HS-27A (cell line): ENCODE measurements at regions not wholly inside any gene's neighbourhood (a gene's known extent, or its start where the extent isn't known, plus 50 kb on each side); places are given as distances from the start of the nearest gene placed in this dataset.

Source experiments
- DNase-seq: peaks from one replicate; pipeline ENCODE4 v3.0.0-alpha.2; 2012; ENCODE audit warnings: low read depth, missing footprints

GRCh38 chr20:48276021-48276342 is 490.7 kb upstream of the SULF2 start:
- DNase-seq = no peak

- no peak for DNase-seq
These were observed 490.2 kb upstream of the SULF2 start for GRCh38 chr20:48275286-48276020.

GRCh38 chr20:48273843-48274242 is 488.6 kb upstream of the SULF2 start:
- no peak for DNase-seq

GRCh38 chr20:48270885-48271284 is 485.6 kb upstream of the SULF2 start:
- no peak for DNase-seq

GRCh38 chr20:48267860-48268633 is 482.8 kb upstream of the SULF2 start:
- DNase-seq = no peak

GRCh38 chr20:48266571-48266970 is 481.3 kb upstream of the SULF2 start:
- DNase-seq = no peak

GRCh38 chr20:48265791-48266190 is 480.5 kb upstream of the SULF2 start:
- DNase-seq = no peak

GRCh38 chr20:48262955-48263354 is 477.7 kb upstream of the SULF2 start:
- no peak for DNase-seq

- no peak for DNase-seq
These were observed 477.2 kb upstream of the SULF2 start for GRCh38 chr20:48262466-48262865.

- DNase-seq = no peak
These were observed 476.2 kb upstream of the SULF2 start for GRCh38 chr20:48261398-48261910.

- DNase-seq = no peak
These were observed 475.0 kb upstream of the SULF2 start for GRCh38 chr20:48260129-48260756.

- DNase-seq = no peak
These were observed 474.2 kb upstream of the SULF2 start for GRCh38 chr20:48259456-48259855.

GRCh38 chr20:48257833-48258232 is 472.6 kb upstream of the SULF2 start:
- no peak for DNase-seq

GRCh38 chr20:48247961-48248360 is 462.7 kb upstream of the SULF2 start:
- no peak for DNase-seq

GRCh38 chr20:48246061-48246790 is 460.9 kb upstream of the SULF2 start:
- DNase-seq = no peak

GRCh38 chr20:48242623-48243022 is 457.3 kb upstream of the SULF2 start:
- no peak for DNase-seq

GRCh38 chr20:48241482-48241881 is 456.2 kb upstream of the SULF2 start:
- no peak for DNase-seq

- no peak for DNase-seq
These were observed 453.5 kb upstream of the SULF2 start for GRCh38 chr20:48238781-48239180.

- no peak for DNase-seq
These were observed 453.0 kb upstream of the SULF2 start for GRCh38 chr20:48238326-48238725.

- DNase-seq = no peak
These were observed 451.0 kb upstream of the SULF2 start for GRCh38 chr20:48236000-48236970.

GRCh38 chr20:48234951-48235350 is 449.7 kb upstream of the SULF2 start:
- no peak for DNase-seq
